ENCODE measurements at regions not wholly inside any gene's neighbourhood (a gene's known extent, or its start where the extent isn't known, plus 50 kb on each side); places are given as distances from the start of the nearest gene placed in this dataset.

GRCh38 chr6:144485531-144485930 is 200.4 kb downstream of the UTRN start:
- TF ChIP-seq CREB1 (CRISPR knock-in tag; IDR thresholded peaks at IDR 0.05): no peak
- no peak for TF ChIP-seq CTCF (IDR thresholded peaks at IDR 0.05)

Measured in WTC11 (cell line).